NOMO-1 treated with dmso at 0.1 percent for 144 hours (cell line): ENCODE measurements at regions not wholly inside any gene's neighbourhood (a gene's known extent, or its start where the extent isn't known, plus 50 kb on each side); places are given as distances from the start of the nearest gene placed in this dataset.

Experiments used
- DNase-seq: peaks from one replicate; lab custom pipeline; 2025; ENCODE audit not compliant: unreplicated experiment; lab: John Stamatoyannopoulos, UW

- no peak for DNase-seq
Observed at GRCh38 chr9:105062222-105062855, 134.4 kb upstream of the ABCA1 start.

GRCh38 chr9:105064248-105065097, 136.5 kb upstream of the ABCA1 start:
- DNase-seq = peak; percentile 14

- no peak for DNase-seq
Observed at GRCh38 chr9:105065098-105066088, 137.4 kb upstream of the ABCA1 start.

- DNase-seq = peak; percentile 17
Observed at GRCh38 chr9:105066275-105066865, 138.4 kb upstream of the ABCA1 start.

DNA sequence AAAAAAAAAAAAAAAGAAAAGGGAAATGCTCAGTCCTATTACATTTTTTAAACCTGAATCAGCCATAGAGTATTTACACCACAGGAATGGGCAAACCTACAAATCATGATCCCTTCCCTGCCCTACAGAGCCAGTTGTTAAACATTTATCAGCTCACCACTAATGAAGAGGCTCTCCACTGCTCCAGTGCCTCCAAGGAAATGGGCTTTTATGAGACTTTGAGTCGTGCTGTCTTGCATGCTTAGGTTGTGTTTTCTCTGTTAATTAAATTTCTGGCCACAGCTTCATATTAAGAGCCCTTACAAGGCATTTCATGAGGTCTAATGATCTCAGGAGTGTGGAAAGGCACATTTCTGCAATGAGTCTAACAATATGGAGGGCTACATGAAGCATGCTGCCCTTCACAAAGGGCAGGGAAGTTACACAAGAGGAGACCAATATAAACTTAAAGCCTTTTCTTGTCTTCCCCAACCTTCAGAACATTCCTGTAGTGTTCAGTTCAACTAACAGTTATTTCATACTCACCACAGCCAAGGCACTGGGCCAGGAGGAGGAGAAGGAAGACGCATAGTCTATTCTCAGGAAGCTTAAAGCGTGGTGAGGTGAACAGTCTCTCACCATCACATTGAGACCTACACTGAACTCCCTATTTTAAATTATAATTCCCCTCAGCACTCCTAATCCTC, 140.1 kb upstream of the ABCA1 start:
- DNase-seq = no peak

- no peak for DNase-seq
Observed at GRCh38 chr9:105069285-105069684, 141.3 kb upstream of the ABCA1 start.

GRCh38 chr9:105069696-105070095, 141.7 kb upstream of the ABCA1 start:
- DNase-seq = no peak

GRCh38 chr9:105070176-105070575, 142.2 kb upstream of the ABCA1 start:
- no peak for DNase-seq

DNA sequence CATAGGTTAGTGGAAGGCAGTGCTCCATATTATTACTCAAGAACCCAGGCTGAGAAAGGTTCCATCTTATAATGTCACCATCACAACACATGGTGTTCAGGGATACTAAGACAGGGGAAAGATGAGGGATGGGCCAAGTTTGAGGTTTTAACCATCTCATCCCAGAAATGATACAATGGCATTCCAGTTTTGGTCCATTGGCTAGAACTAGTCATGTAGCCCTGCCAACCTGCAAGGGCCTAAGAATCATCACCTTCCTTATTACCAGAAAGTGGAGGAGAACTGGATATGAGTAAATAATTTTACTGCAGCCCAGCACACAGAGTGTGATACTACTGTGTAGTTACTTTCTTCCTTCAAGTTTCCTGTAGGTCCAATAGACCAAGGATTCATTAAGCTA, 144.5 kb upstream of the ABCA1 start:
- no peak for DNase-seq

DNA sequence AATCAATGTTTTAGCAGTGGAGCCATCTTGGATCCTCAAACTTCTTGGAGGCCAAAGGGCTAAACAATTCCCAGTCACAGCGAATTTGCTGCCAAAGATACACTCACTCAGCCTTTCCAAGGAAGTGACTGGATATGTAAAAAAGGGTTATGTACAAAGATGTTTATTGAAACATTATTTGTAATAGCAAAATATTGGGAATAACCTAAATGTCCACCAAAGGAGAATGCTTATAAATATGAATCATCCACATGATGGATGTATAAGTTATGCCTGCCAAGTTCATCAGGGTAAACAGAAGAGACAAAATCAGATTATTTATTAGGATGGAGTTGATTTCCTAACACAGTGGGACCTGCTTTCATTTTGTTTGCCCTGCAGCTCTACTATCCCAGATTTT, 145.2 kb upstream of the ABCA1 start:
- no peak for DNase-seq

- DNase-seq = no peak
Observed at GRCh38 chr9:105074491-105074890, 146.5 kb upstream of the ABCA1 start.

GRCh38 chr9:105076729-105077128, 148.8 kb upstream of the ABCA1 start:
- DNase-seq = no peak

DNA sequence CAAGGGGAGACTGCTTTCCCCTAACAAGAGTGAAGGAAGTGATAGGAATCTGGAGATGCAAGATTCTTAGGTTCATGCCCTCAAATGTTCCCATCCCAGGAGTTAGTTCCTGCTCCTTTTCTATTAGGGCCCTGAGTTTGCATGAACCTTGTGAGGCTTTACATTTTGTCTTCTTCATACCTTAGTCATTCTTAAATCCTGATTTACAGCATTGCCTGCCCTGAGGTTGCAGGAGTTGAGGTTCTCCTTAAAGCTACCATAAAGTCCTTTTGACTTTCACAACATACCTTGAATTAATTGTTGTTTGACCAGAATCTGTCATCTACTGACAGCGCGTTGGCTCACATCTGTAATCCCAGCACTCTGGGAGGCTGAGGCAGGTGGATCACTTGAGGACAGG, 151.5 kb upstream of the ABCA1 start:
- no peak for DNase-seq

- no peak for DNase-seq
Observed at GRCh38 chr9:105082843-105083242, 154.9 kb upstream of the ABCA1 start.

- no peak for DNase-seq
Observed at GRCh38 chr9:105083256-105083655, 155.3 kb upstream of the ABCA1 start.

DNA sequence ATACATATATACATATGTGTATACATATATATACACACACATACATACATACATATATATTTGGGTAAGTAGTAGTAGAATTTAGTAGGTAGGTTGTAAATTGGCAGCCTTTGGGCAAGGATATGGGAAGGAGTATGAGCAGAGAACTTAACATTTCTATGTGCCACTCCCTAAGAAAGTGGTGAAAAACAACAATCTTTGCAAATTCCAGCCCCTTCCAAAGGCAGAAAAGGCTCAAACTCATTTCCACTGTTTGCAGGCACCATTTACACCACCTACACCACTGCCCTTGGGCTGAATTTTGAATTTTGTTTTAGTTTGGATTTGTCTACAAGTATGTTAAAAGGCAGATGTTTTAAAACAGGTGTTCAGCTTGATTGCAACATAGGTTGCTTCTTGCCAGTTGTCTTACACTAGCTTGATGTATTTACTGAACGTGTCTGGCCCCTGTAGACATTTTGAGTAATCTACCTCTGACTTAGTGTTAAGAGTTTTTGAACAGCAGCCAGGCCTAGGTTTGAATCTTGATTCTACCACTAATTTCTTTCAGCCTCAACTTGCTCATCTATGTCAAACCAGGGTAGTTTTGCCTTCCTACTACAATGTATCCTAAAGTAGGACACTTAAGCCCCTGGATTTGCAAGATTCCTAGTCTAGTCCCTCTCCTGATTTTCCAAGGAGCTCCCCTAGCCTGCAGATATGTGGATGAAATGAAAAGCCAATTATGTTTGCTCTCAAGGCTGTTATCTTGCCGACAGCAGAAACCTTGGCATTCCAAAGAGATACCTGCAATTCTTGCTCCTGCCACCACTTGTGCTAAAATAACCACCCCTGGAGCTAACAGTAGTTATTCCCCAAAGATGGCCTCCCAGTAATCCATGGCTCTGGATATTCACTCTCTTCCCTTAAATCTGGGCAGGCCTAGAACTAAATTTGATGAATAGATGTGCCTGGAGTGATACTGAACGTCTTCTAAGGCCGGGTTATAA, 156.2 kb upstream of the SLC44A1 start:
- DNase-seq = no peak

DNA sequence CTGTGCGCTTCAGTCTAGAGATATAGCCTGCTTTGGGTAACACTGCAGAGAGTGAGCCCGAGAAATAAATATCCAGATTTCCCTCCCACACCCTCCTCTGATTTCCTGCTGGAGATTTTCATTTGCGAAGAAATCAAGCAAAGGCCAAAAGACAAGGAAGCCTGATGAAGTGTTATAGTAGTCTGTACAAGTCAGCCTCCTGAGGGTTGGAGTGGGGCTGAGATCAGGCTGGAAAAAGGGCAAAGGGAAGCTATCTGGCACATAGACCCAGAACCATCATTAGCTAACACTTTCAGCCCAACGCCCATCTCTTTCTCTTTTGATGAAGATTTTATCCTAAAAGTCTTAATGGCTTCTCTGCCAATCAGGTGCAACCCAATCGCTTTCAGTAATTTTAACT, 154.6 kb upstream of the SLC44A1 start:
- DNase-seq = no peak

GRCh38 chr9:105091004-105091640, 153.3 kb upstream of the SLC44A1 start:
- DNase-seq = no peak

- DNase-seq = no peak
Observed at GRCh38 chr9:105093685-105094084, 150.8 kb upstream of the SLC44A1 start.
